Fibroblast of the conjunctiva (primary cell): ENCODE measurements at regions not wholly inside any gene's neighbourhood (a gene's known extent, or its start where the extent isn't known, plus 50 kb on each side); places are given as distances from the start of the nearest gene placed in this dataset.

ENCODE experiments used
- DNase-seq: peaks from one replicate; pipeline ENCODE4 v3.0.0-alpha.2; 2010; ENCODE audit warnings: low read depth

DNA sequence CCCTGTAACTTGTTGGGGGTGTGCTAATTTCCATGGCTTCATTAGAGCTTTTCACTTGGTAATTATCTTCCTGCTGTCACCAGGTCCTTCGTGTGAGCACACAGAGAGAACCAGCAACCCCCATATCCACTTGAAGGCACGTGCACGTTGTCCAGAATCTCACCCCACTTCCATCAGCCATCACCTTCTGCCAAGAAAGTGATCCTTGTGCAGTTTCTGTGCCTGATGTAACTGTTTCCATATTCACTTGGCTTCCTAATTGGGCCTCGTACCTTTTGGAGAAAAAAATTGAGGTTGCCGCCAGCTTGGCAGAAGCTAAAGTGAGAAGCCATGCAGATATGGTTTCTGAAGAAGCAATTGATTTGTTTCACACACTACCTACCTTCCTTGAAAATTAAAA, 153.7 kb upstream of the TSHZ2 start:
- no peak for DNase-seq

DNA sequence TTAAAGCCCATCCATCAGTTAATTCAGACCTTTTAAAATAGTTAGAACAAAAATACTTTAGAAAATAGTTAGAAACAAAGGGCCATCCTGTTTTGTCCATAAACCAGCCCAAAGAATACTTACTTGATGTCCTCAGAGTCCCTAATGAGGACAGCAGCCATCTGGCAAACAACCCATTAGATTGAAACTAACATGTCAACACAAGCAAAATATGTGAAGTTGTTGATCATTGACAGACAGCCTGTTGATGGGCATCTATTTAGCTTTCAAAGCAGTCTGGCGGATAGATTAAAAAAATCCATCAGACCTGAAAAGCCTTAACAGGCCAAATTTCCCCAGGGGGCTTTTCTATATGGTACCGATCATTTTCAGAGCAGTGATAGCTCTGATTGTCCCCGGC, 154.2 kb upstream of the TSHZ2 start:
- DNase-seq: no peak

DNA sequence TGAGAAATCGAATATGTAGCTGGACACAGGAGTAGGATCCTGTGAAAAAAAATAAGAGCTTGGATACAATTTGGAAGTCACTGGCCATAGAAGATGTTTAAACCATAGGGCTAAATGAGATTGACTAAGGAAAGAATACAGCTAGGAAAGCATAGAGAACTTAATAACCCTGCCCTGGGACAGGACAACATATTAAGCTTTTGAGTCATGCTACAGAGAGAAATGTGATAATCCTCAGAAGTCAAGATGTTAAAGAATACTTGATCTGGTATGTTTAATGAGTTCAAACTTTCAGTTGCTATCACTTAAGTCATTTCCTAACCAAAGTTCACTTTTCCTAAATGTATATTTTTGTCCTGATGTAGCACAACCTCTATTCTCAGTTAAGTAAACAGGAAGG, 154.6 kb upstream of the TSHZ2 start:
- DNase-seq: no peak

DNA sequence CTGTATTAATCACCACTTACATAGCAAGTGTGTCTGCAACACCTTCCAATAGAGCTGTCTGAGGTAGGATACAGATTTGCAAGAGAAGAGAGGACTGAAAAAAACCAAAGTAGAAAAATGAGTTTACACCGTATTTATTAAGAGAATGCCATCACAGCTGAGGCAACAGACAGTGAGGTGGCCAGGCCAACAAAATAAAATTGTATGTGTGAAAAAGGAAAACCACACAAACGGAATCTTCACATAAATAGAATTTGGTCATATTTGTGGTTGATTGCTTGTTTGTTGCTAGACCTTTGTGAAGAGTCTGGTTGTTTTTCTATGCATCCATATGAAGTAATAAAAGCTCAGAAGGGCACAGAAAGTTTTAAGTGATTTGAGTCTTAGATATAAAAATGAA, 157.8 kb upstream of the TSHZ2 start:
- no peak for DNase-seq

DNA sequence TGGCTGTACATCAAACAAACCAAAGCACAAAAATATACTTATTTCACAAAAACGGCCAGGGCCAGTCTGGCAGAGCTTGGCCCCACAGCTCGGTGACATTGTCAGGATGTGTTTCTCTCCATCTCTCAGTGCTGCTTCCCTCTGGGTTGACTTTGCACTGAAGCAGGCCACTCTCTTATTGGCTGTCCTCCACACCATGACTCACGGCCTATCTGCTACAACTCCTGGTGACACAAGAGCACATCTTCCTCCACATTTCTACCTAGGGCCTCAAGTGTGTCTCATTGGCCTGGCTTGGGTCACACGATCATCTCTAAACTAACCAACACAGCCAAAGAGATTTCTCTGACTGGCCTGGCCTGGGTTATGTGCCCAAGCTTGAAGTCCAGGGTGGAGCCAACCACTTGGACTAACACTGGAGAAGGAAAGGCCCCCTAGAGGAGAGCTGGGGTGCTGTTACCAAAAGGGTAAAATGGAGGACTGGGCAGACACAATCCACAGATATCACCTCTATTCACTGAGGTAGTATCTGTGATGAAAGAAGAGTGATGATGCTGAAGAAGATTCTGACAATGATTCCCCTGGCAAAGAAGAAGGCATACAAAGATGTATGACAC, 159.8 kb upstream of the TSHZ2 start:
- no peak for DNase-seq

DNA sequence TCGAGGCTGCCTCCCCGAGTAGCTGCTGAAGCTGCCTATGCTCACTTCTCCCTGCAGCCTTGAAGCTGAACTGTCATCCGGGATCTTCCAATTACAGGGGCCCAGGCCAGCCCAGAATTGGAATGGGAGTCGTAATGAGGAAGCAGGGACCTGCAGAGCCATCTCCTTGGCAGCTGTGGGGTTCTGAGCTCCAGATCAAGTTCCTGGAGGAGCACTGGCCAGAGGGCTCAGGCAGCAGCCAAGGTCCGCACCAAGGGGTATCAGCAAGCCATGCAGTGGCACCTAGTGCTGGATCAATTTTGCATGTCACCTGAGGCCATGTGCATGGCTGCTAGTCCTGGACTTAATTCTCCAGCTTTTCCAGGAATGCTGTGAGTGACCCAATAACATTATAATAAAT, 163.2 kb upstream of the TSHZ2 start:
- DNase-seq: no peak

DNA sequence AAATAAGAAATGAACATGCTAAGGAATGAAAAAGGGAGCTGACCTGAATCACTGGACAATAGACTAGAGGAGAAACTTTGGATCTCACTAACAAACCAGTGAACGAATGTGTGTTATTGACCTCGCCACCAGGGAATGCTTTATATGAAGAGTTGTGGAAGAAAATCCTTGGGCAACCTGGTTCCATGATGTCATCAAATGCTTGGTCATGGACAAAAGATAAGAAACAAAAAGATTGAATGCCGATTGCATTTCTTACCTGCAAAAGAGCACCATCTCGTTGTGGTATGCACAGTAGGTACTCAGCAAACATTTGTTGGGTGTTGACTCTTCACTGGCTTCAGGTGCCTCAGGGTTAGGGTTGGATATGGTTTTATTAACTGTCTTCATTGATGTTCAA, 165.2 kb upstream of the TSHZ2 start:
- no peak for DNase-seq

DNA sequence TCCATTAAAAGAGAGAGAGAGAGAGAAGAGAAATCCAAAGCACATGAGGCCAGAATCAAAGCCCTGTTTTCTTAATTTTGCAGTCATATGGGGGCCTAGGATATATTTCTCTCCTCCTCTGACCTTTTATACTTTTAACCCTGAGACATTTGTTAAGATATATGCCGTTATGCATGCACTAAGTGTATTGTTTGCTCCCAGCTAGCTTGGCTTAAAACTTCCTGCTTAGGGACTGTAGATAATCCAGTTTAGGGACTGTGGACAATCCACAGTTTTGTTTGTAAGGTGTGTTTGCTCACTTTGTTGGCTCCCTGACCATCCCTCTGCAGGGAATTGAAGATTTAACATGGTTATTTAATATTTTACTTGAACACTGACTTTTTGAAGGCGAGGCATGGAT, 166.3 kb upstream of the TSHZ2 start:
- DNase-seq: no peak

DNA sequence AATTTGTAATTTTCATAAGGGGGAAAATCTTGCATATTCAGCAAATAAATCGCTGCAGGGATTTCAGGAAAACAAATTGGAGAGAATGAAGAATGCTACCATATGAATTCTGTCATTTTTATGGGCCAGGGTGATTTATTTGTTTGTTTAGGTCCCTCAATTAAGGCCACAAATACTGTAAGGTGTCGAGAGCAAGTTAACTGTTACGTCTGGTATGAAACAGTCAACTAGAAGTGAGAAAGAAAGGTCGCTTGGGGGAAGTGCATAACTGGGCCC, 166.9 kb upstream of the TSHZ2 start:
- DNase-seq: no peak

DNA sequence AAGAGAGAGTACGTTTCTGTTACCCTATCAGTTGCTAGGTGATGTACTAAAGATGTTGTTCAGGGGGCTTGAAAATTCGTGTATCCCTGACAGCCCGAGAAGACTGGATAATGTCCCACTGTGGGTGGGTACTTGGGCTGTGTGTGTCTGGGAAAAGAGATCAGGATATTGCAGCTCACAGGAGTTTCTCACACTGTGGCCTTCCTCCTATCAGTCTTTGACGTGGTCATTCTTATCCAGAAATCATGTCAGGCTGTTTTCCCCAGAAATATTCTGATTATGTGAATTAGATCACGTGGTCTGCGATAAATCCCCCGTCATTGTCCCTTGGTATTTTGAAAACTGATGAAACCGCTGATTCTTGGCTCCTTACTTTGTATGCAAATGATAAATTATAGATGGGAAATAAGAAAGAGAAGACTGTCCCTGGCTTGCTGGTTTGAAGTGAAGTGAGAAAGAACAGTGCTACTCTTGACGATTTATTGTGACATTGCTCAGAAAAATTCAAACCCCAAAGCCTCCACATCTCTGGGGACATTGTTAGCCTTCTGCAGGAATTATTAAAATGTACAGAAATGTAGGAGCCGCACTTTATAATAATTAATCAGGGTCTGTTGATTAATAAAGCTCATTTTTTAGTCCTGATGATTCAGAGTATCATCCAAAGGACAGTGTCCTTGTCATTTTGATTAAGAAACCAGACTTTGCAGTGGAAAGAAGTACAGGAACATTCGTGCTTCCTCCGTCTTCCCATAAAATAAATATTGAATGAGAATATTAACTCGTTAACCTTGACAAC, 167.5 kb upstream of the TSHZ2 start:
- DNase-seq: no peak

DNA sequence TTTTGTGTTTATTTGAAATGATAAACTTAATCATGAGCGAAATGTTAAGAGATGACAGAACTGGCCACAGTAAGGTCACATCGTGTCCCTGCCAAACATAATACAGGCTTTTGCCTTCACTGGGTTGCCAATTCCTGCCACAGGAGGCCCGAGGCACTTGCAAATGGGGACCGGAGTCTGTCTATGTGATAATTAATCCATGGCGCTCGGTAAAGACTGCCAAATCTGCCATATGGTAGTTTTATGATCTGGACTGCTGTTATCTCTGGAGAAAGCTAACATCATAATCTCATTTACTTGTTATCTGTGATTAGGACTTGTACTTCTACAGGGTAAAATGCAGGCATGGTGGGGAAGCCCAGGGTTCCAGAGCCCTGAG, 170.5 kb upstream of the TSHZ2 start:
- DNase-seq: no peak

DNA sequence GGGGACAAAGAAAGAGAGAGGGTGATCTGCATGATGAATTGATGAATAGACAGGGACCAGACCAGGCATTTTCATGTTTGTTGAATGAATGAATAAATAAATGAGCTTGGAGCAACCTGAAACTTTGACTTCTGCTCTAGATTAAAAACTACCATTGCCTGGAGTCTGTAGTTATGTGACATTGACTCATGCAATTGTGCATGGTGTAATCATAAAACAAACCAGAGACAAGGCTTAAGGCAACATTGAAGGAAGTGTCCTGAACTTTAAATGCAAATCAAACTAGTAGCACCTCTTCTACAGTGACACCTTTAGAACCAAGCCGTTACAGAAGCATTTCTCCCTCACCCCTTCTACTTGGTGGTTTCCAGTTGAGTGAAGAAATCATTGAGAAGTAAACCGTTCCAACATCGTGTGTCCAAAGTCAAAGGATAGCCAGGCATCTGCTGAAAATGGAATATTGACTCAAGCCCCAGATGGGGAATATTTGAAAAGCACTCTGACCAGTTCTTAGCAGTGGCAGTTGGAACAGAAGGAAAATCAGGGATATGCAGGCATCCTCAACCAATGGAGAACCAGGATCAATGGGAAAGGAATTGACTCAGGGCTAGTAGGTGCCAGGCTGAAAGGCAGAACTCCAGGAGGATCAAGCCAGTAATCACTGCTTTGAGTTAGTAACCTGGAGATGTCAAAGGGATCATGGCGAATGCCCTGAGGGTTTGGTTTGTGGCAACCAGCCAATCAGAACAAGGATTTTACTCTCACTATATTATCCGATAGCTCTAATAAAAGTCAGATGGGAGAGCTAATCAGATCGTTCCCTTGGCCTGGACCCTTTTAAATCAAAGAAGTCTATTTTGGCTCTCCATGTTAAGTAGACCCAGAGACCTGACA, 171.2 kb upstream of the TSHZ2 start:
- no peak for DNase-seq

DNA sequence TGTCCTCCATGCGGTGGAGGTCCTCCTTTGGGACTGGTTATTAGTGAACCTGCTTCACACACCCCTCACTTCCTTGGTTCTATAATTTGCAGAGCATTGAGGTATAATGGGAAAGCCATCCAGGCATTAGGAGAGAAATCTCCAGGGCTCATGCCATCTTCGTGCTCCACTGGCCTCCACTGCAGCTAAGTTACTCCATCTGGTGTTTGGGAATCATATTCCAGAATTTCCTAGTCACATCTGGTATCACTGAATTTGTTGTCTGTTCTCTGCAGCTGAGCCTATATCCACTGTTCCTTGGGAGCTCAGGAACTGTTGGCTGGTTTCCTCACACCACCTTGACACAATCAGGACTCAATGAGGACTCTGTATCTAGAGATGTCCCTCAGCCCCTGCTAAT, 173.0 kb upstream of the TSHZ2 start:
- DNase-seq: no peak

DNA sequence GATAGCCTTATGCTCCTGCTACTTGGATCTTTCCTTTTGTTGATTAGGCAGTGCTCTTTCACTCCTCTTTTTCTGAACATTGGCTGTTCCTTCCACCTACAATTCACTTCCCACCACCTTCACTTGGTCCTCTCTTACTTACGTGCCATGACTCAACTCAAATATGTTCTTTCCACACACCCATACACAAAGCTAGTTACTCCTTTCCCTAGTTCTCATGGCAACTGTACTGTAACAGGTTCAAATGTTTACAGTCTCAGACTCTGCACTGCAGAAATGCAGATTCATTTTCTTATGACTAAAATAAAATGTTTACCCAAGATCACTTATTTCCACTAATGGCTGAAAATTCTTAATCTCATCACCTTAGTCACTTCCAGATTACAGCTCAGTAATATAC, 174.0 kb upstream of the TSHZ2 start:
- no peak for DNase-seq

DNA sequence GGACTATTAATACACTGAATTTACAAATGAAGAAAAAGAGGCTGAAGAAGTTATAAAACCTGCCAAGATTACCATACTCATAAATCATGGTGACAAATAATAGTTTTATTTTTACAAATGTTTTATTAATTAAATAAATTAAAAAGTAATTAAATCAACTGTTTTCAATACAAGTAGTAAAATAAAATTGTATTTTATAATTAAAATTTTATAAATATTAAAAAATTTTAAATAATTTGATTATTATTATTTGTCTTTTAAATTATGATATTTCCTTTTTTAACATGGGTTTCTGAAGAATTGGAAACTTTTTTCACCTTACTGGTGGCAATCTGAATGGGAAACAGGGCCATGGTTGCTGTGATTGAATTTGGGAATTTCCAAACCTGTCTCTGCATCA, 177.3 kb upstream of the TSHZ2 start:
- no peak for DNase-seq

DNA sequence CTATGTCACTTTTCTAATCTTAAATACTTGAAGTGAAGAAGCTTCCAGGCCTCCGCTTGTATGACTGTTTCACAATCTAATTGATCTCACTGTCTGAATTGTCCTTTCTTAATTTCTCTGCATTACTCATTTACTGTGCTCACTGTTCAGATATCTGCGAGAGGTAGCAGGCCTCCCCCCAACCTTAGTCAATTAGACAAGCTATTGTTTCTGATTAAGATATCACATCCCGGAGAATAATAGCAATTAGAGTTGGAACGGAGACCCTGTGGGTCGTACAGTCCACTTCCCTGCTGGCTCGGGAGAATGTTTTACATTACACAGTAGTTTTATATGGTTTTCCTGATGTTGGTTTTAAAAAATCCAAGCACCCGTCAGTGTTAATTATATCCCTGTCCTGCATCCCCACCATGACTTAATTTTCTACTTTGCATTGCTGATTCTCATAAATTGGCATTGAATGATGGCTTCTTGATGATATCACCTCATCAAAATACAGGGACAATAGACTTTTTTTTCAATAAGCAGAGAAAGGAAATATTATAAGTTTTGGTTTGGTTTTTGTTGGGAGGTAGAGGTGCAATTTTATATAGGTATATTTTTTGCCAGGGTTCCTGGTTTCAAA, 178.7 kb upstream of the TSHZ2 start:
- no peak for DNase-seq

DNA sequence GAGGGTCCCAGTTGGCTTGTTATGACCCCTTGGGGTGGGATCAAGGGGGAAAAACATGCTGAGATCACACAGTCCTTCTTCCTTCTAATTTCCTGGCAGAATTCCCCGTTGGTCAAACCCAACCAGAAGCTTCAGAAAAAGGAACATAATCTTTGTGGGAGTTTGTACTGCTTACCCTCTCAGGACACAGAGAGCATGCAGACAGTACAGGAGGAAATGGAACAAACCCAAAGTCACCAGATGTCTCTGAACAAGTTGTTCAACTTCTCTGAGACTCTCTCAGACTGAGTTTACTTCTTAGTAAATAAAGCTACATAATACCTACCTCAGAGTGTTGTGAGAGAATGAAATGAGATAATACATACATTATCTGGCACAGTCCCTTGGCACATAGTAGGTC, 181.1 kb upstream of the TSHZ2 start:
- no peak for DNase-seq

DNA sequence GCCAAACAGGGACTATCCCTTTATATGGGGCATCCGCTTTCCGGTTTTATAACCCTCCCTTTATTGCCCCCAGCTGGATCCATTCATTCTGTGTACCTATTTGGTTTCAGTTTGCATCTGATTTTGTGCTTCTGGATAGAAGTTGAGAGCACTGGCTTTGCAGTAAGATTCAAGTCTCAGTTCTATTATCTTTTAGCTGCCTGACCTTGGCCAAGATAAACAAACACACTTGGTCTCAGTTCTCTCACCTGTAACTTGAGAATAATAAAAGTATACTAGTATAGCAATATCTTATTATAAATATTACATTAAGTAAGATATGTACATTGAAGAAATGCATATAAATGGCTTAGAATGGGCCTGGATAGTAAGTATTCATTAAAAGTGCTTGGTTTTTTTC, 182.4 kb upstream of the TSHZ2 start:
- no peak for DNase-seq

DNA sequence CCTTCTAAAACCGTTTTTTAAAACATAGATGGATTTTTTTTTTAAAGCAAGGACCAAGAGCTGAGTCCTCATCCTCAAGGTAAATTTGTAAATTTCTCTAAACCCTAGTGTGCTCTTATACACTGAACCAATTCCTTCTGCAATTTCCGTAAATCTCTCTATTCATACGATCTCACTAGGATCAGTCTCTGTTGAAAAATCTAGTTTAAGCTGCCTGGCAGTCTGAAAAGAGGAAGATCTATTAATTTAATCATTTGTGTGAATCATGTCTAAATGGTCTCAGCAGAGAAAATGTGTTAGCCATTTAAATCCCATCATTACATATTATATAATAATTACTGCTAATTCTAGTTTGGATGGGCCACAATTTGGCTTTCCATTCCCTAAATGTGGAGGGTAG, 184.2 kb upstream of the TSHZ2 start:
- DNase-seq: no peak

DNA sequence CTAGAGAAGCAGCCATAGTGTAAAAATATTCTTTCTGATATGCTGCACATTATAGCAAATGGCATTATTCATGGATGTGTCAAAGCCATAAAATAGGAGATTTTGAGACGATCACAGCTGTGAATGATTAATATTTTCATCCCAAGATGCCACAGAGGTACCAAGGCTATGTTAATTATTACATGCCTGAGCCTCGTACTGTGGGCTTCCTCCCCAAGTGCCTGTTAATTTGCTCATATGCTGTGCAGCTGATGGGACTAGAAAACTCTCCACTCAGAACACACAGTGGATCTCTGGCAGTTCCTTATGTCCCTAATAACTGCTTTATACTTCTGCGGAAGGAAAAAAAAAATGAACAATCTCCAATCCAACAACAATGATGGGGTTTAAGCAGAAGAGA, 184.9 kb upstream of the TSHZ2 start:
- no peak for DNase-seq

DNA sequence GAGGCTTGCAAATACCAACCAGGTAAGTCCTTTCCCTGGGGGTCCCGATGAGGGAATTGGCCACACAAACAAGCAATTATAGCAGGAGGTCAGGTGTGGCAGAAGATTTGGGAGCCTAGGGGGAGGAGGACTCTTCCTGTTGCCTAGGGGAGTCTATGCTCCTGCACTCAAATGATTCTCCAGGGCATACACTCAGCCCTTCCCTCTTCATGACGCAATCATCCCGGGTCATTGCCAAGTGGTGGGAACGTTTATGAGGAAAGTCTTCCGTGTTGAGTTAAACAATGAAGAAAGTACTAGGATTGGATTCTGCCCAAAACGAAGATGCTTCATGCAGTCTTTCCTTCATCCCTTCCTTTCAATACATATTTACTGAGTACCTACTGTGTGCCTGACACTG, 186.5 kb upstream of the TSHZ2 start:
- peak; percentile 14 for DNase-seq

DNA sequence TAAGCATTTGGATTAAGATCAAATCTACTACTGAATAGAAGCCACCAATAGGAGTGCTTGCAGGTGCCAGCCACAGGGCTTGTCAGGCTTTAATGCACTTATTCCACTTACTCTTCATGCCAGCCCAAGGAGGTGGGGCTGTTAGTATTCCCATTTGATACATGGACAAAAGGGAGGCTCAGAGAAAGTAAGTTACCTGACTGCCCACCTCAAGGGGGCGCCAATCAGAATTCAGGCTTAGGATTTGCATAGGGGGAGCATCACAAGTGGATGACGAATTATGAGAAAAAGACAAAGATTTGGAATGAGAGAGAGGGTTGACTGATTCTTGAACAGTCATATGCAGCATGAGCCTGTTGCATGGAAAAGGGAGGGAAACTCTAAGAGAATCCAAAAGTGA, 188.4 kb upstream of the TSHZ2 start:
- no peak for DNase-seq

DNA sequence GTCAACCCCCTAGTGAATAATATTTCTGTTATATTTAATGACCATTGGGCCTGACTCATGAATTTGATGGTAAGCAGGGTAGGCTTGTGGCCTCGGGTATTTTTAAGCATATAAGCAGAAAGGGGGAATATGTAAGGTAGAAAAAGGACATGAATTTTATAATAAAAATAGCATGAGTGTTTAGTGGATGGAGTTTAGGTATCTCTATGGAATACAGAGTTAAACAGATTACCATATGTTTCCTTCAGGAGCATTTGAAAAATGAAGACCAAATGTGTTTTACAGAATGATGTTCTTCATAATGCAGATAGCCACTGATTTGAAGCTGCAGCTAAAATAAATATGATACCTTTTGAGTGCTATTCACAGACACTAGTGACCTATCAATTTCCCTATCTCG, 191.7 kb upstream of the TSHZ2 start:
- DNase-seq: no peak
